ENCODE measurements at regions not wholly inside any gene's neighbourhood (a gene's known extent, or its start where the extent isn't known, plus 50 kb on each side); places are given as distances from the start of the nearest gene placed in this dataset.
A peak's percentile ranks its signal among the peaks of the same experiment; 100 is the strongest.

- Histone ChIP-seq H3K27ac (ENCODE audit: low read length) (no peak overlapping the region), H3K4me1 (ENCODE audit: control insufficient read depth, insufficient read depth, low read length) (no peaks in the 10 kb centered on the region), H3K27me3 (ENCODE audit: control insufficient read depth, insufficient read depth, low read length) (peaks cover 10% of the 10 kb centered on the region), H3K36me3 (ENCODE audit: control insufficient read depth, insufficient read depth, low read length) (no peaks in the 10 kb centered on the region), H3K4me3 (ENCODE audit: low read length) (no peak overlapping the region), H3K9me3 (ENCODE audit: control insufficient read depth, low read depth, low read length) (no peaks in the 10 kb centered on the region)
- DNase-seq = peak in 1 of 2 donors; percentile 3
- 72% methylated on average over 7 of the region's 25 CpGs for WGBS (ENCODE audit: insufficient coverage, low lambda C conversion rate)
Observed at GRCh38 chr1:37308031-37308960, 166.1 kb upstream of the ZC3H12A start.

GRCh38 chr1:37309574-37309973 is 164.8 kb upstream of the ZC3H12A start:
- no CpG with 5 or more reads among the region's 3 CpGs for WGBS (ENCODE audit: insufficient coverage, low lambda C conversion rate)
- DNase-seq = no peak
- Histone ChIP-seq H3K27ac (ENCODE audit: low read length) (no peak overlapping the region), H3K36me3 (ENCODE audit: control insufficient read depth, insufficient read depth, low read length) (no peaks in the 10 kb centered on the region), H3K4me1 (ENCODE audit: control insufficient read depth, insufficient read depth, low read length) (no peaks in the 10 kb centered on the region), H3K4me3 (ENCODE audit: low read length) (no peak overlapping the region), H3K27me3 (ENCODE audit: control insufficient read depth, insufficient read depth, low read length) (peaks cover 18% of the 10 kb centered on the region), H3K9me3 (ENCODE audit: control insufficient read depth, low read depth, low read length) (no peaks in the 10 kb centered on the region)

- Histone ChIP-seq H3K27ac (ENCODE audit: low read length) (no peak overlapping the region), H3K9me3 (ENCODE audit: control insufficient read depth, low read depth, low read length) (no peaks in the 10 kb centered on the region), H3K36me3 (ENCODE audit: control insufficient read depth, insufficient read depth, low read length) (no peaks in the 10 kb centered on the region), H3K4me3 (ENCODE audit: low read length) (no peak overlapping the region), H3K4me1 (ENCODE audit: control insufficient read depth, insufficient read depth, low read length) (no peaks in the 10 kb centered on the region), H3K27me3 (ENCODE audit: control insufficient read depth, insufficient read depth, low read length) (peaks cover 18% of the 10 kb centered on the region)
- WGBS (ENCODE audit: insufficient coverage, low lambda C conversion rate) = 100% methylated on average over 1 of the region's 13 CpGs
- no peak for DNase-seq
Observed at GRCh38 chr1:37310064-37310463, 164.3 kb upstream of the ZC3H12A start.

GRCh38 chr1:37315371-37315846 is 159.0 kb upstream of the ZC3H12A start:
- peaks cover 57% of the 10 kb centered on the region for H3K27me3 ChIP-seq (ENCODE audit: control insufficient read depth, insufficient read depth, low read length)
- H3K4me3 ChIP-seq (ENCODE audit: low read length) = no peak overlapping the region
- no peaks in the 10 kb centered on the region for H3K4me1 ChIP-seq (ENCODE audit: control insufficient read depth, insufficient read depth, low read length)
- no CpG with 5 or more reads among the region's 4 CpGs for WGBS (ENCODE audit: insufficient coverage, low lambda C conversion rate)
- no peaks in the 10 kb centered on the region for H3K9me3 ChIP-seq (ENCODE audit: control insufficient read depth, low read depth, low read length)
- no peak for DNase-seq
- H3K27ac ChIP-seq (ENCODE audit: low read length) = no peak overlapping the region
- no peaks in the 10 kb centered on the region for H3K36me3 ChIP-seq (ENCODE audit: control insufficient read depth, insufficient read depth, low read length)

- no CpG with 5 or more reads among the region's 35 CpGs for WGBS (ENCODE audit: insufficient coverage, low lambda C conversion rate)
- H3K36me3 ChIP-seq (ENCODE audit: control insufficient read depth, insufficient read depth, low read length) = no peaks in the 10 kb centered on the region
- H3K4me1 ChIP-seq (ENCODE audit: control insufficient read depth, insufficient read depth, low read length) = no peaks in the 10 kb centered on the region
- peaks cover 55% of the 10 kb centered on the region for H3K27me3 ChIP-seq (ENCODE audit: control insufficient read depth, insufficient read depth, low read length)
- no peaks in the 10 kb centered on the region for H3K9me3 ChIP-seq (ENCODE audit: control insufficient read depth, low read depth, low read length)
- no peak overlapping the region for H3K27ac ChIP-seq (ENCODE audit: low read length)
- no peak for DNase-seq
- H3K4me3 ChIP-seq (ENCODE audit: low read length) = no peak overlapping the region
Observed at GRCh38 chr1:37317870-37318467, 156.4 kb upstream of the ZC3H12A start.

- Histone ChIP-seq H3K4me3 (ENCODE audit: low read length) (no peak overlapping the region), H3K36me3 (ENCODE audit: control insufficient read depth, insufficient read depth, low read length) (no peaks in the 10 kb centered on the region), H3K9me3 (ENCODE audit: control insufficient read depth, low read depth, low read length) (no peaks in the 10 kb centered on the region), H3K27ac (ENCODE audit: low read length) (no peak overlapping the region), H3K27me3 (ENCODE audit: control insufficient read depth, insufficient read depth, low read length) (peaks cover 50% of the 10 kb centered on the region), H3K4me1 (ENCODE audit: control insufficient read depth, insufficient read depth, low read length) (no peaks in the 10 kb centered on the region)
- WGBS (ENCODE audit: insufficient coverage, low lambda C conversion rate) = no CpG with 5 or more reads among the region's 20 CpGs
- no peak for DNase-seq
Observed at GRCh38 chr1:37318490-37318889, 155.9 kb upstream of the ZC3H12A start.

- DNase-seq = no peak
- WGBS (ENCODE audit: insufficient coverage, low lambda C conversion rate) = no CpG with 5 or more reads among the region's 5 CpGs
- Histone ChIP-seq H3K27ac (ENCODE audit: low read length) (no peak overlapping the region), H3K27me3 (ENCODE audit: control insufficient read depth, insufficient read depth, low read length) (peaks cover 45% of the 10 kb centered on the region), H3K36me3 (ENCODE audit: control insufficient read depth, insufficient read depth, low read length) (no peaks in the 10 kb centered on the region), H3K4me1 (ENCODE audit: control insufficient read depth, insufficient read depth, low read length) (no peaks in the 10 kb centered on the region), H3K9me3 (ENCODE audit: control insufficient read depth, low read depth, low read length) (peaks cover 3% of the 10 kb centered on the region), H3K4me3 (ENCODE audit: low read length) (no peak overlapping the region)
Observed at GRCh38 chr1:37319284-37319683, 155.1 kb upstream of the ZC3H12A start.

GRCh38 chr1:37323486-37324377 is 150.6 kb upstream of the ZC3H12A start:
- WGBS (ENCODE audit: insufficient coverage, low lambda C conversion rate) = no CpG with 5 or more reads among the region's 19 CpGs
- Histone ChIP-seq H3K27me3 (ENCODE audit: control insufficient read depth, insufficient read depth, low read length) (peaks cover 7% of the 10 kb centered on the region), H3K4me3 (ENCODE audit: low read length) (no peak overlapping the region)

GRCh38 chr1:37325010-37325409 is 149.4 kb upstream of the ZC3H12A start:
- Histone ChIP-seq H3K36me3 (ENCODE audit: control insufficient read depth, insufficient read depth, low read length) (no peaks in the 10 kb centered on the region), H3K27me3 (ENCODE audit: control insufficient read depth, insufficient read depth, low read length) (no peaks in the 10 kb centered on the region), H3K27ac (ENCODE audit: low read length) (no peak overlapping the region), H3K9me3 (ENCODE audit: control insufficient read depth, low read depth, low read length) (peaks cover 3% of the 10 kb centered on the region), H3K4me3 (ENCODE audit: low read length) (no peak overlapping the region), H3K4me1 (ENCODE audit: control insufficient read depth, insufficient read depth, low read length) (no peaks in the 10 kb centered on the region)
- no peak for DNase-seq
- WGBS (ENCODE audit: insufficient coverage, low lambda C conversion rate) = 100% methylated on average over 1 of the region's 2 CpGs

More at GRCh38 chr1:37323486-37324377, 150.6 kb upstream of the ZC3H12A start:
- no peaks in the 10 kb centered on the region for H3K4me1 ChIP-seq (ENCODE audit: control insufficient read depth, insufficient read depth, low read length)
- peaks cover 3% of the 10 kb centered on the region for H3K9me3 ChIP-seq (ENCODE audit: control insufficient read depth, low read depth, low read length)
- H3K27ac ChIP-seq (ENCODE audit: low read length) = no peak overlapping the region
- DNase-seq = no peak
- no peaks in the 10 kb centered on the region for H3K36me3 ChIP-seq (ENCODE audit: control insufficient read depth, insufficient read depth, low read length)

All from large intestine (tissue), 3 donors.